ENCODE measurements at regions not wholly inside any gene's neighbourhood (a gene's known extent, or its start where the extent isn't known, plus 50 kb on each side); places are given as distances from the start of the nearest gene placed in this dataset.
"Not testable (repeated sequence)": the region's sequence is repeated elsewhere in the genome, so short reads cannot be mapped to it uniquely, and the experiment has no call there.

DNA sequence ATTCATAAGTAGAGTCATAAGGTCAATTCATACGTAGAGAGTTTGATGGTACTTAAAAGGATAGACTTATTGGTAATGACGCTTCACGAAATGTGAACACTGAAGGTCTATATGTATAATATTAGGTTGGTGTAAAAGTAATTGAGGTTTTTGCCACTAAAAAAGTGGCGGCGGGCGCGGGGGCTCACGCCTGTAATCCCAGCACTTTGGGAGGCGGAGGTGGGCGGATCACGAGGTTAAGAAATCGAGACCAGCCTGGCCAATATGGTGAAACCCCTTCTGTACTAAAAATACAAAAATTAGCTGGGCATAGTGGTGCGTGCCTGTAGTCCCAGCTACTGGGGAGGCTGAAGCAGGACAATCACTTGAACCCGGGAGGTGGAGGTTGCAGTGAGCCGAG is 1721.1 kb downstream of the SUCLG1 start:
- not testable (repeated sequence) for FAIRE-seq

DNA sequence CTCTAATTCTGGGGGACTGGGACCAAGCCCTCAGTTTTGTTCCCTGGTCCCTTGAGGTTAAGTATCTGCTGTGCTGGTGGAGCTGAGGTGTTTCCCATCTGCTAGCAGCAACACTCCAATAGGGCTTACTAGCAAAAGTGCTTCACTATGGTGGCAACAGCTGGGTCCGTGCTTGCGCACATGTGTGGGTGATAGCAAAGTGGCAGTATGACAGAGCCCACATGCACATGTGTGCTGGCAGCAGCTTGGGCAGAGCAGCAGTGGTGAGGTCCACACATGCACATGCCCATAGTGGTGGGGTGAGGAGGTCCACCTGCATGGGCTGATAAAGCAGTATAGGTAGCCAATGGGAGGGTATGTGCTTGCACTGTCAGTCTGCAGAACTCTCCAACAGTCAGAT is 1723.7 kb downstream of the SUCLG1 start:
- FAIRE-seq, result no peak

DNA sequence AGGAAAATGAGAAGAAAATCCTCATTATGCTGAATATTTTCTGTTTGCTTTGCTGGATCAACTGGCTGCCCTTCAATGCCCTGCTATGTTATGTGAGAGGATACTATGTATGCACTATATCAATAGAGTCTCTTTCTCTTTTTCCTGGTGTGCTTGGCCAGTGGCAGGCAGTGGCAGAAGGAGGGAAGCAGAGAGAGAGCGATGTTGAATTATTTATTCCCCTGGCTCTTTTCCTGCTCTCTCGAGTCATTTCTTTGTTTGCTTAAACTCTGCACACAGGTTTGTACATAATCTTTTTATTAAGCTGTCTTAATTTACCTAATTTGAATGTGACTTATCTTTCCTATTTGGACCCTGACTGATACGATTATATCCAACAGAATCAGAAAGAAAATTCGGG is 1727.3 kb downstream of the SUCLG1 start:
- no peak for FAIRE-seq

DNA sequence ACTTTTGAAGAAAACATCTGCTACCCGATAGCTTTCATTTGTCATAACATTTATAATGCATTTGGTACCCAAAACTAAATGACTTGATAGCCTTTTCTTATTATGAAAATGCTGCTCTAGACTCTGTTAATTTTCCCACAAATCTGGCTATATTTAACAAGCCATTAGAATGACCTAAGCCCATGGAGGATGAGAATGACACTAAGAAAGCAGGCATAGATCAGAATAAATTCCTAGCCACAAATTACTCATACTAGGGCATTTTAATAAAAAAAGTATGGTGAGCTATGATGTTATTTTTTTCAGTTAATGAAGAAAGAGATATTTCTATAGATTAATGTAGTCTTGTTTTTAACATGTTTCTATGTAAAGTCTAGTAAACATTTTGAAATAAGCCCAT is 1728.3 kb downstream of the SUCLG1 start:
- FAIRE-seq, result no peak

DNA sequence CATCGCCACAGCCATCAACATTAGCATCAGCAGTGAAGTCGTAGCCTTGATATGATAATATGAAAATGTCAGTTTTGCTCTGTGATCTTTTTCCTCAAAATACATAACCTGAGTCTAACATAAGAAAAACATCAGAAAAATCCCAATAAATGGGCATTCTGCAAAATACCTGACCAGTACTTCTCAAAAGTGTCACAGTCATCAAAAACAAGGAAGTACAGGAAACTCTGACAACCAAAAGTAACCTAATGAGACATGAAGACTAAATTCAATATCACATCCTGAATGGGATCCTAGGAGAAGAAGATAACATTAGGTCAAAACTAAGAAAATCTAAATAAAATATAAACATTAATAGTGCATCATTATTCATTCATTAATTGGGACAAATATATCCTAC is 1731.0 kb downstream of the SUCLG1 start:
- no peak for FAIRE-seq

DNA sequence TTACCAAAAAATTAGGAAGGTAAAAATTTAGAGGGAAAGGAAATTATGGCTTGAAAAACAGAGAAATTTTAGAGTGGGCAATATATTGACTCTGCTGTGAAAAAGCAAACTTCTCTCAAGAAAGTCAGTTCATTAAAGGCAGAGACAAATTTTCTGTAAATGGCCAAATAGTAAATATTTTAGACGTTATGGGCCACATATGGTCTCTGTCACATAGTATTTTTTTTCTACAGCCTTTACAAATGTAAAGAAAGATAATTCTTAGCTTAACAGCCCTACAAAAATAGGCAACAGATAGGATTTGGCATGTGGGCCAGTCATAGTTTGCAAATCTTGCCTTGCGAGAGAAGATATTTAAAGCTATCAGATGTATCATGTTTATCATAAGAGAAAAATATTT is 1750.4 kb downstream of the SUCLG1 start:
- no peak for FAIRE-seq

DNA sequence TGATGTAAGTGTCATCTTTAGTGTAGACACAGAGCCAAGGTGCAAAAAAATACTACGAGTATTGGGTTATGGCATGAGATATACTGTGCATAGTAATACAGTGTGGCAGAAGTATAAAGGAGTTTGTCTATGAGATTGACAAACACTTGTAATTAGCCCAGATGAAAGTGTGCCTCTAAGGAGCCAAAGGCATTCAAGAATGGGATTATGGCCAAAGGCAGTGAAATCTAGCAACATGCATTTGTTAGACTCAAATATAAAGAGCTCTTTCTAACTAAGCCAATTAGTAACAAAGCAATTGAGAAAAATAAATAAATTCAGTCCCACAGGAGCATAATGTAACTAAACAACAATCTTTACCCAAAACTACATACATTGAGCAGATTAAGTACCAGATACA is 1761.8 kb downstream of the SUCLG1 start:
- no peak for FAIRE-seq

DNA sequence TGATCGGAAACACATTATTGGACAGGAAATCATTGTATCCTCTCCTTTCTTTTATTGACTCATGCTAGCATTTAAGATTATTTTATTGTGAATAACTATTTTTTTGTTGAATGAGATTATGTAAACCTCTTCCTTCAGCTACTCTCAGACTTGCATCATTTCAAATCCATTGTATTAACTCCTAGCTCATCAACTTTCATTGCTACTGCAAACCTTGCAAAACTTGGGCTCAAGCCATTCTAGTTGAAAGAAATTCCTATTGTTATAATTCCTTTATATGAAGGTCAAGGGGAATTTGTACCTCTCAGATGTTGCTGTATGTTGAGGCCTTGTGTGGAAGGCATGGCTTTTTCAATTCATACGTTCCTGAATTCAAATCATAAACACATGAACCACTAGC is 1764.6 kb downstream of the SUCLG1 start:
- no peak for FAIRE-seq

DNA sequence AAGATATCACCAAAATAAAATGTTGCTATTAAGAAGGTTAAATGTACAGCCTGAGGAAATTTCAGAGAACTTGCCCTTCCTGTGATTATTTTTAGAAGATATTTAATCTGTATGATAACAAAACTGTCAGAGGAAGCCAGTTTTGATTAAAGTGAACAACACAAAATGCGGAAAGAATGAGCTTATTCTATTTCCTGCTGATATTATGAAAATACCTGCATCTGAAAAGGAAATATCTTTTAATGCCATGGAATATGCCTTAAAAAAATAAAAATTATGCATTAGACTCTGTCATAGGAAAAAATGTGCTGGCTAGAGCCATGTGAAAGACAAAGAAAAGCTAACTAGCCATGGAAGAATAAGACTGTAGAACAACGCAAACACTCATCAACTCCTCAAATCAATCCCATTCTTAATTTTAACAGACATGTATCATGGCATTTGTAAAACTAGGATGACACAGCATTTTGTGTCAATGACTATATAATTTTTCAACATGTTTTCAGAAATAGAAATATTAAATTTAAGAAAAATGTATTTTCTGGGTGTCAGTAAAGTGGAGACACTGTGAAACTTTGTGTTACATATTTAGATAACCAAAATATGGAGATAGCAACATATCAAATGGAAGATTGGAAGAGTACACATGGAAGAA is 1768.2 kb downstream of the SUCLG1 start:
- no peak for FAIRE-seq

DNA sequence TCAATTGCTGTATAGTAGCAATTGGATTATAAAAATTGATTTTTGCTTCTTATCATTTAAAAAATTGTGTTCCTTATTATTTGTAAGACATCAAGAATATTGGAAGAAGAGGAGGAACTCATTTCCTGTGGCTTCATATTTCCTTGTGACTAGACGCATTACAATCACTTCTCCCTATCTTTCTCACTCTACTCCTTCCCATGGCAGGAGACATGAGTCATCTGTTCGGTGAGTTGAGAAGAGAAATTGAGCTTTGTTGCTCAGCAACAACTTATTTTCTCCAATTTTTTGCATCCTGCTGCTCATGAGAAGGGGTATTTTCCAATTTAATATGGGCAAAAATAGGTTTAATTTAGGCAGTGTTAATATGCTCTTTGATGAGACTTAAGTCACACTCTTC is 1783.9 kb downstream of the SUCLG1 start:
- FAIRE-seq, result no peak

DNA sequence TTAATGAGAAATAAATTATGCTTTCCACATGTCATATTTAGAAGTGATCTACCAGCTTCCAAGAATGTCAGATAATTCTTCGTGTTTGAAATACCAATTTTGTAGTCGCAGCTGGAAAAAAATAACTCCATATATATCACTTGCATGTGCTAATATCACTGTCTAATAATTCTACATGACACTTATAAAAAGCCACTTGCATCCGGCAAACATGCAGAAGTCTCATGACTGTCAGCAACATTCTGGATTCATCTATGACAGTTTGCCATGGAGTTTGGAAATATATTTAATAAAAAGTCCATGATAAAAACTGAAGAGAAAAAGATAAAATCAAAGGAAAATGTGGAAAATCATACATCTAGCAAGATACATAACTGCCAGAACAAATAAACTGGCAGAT is 1784.4 kb downstream of the SUCLG1 start:
- no peak for FAIRE-seq

DNA sequence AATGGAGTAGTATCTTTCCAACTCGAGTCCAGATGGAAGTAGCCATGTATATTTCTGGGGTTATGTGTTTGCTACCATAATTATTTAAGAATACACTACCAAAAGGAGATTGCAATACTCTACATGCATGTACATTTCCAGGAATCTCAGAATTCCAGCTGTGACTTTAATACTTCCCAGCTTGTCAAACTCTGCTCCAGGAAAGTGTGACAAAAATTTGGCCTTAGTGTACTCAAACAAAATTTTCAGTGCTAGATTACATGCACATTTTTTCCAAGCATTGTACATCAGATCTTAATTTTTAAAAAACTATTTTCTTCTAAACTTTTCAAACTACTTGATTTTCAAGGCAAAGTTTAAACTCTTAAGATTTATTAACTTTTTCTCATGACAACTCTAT is 1791.6 kb downstream of the SUCLG1 start:
- FAIRE-seq, result no peak

DNA sequence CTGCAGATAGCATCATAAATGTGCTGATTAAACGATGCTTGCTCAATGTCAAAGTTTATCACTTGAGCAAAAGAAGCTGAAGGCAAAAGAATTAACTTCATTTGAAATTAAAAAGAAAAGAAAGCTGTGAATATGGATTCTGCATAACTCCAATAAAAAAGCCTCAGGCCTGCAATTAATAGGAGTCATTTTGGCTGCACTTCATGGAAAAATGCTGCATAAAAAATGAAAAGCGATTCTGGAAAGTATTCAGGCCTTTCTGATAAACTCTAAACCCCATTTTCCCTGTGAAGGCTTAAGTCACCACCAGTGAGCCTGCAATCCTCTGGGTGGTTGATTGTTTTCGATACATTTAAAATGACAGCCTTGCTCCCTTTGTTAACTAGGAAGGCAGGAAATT is 1793.4 kb downstream of the SUCLG1 start:
- no peak for FAIRE-seq

DNA sequence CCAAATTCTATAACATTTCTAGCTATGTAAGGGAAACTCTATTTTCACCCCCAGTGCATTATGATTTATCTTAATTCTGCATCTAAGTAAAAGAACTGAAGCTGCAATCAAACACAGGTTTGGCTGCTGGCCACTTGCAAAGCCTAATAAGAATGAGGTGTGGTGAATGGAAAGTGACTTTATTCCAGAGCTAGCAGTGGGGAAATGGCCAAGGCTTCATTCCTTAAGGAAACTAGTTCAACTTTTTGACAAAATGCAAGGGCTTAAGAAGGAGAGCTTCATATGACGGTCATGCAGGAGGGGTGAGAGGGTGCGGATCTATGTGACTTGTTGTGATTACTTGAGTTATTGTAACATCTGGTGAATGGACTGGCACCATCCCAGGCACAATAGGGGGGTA is 1802.0 kb downstream of the SUCLG1 start:
- FAIRE-seq, result no peak

DNA sequence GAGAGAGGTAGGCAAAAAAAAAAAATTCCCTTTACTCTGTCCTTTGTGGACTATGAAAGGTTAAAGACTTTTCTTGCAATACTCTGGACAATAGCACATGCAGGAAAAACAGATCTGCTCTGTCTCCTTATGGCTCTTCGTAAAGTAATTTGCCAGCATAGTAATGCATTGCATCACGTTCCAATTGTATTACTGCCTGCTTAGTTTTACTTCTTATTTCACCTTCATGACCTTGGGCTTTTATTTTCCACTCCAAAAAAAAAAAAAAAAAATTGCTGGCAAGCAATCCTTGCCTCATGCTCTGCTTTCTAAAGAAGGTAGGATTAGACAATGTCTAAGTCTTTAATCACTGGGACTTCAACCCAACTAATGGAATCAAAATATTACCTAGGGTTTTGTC is 1802.7 kb downstream of the SUCLG1 start:
- no peak for FAIRE-seq

DNA sequence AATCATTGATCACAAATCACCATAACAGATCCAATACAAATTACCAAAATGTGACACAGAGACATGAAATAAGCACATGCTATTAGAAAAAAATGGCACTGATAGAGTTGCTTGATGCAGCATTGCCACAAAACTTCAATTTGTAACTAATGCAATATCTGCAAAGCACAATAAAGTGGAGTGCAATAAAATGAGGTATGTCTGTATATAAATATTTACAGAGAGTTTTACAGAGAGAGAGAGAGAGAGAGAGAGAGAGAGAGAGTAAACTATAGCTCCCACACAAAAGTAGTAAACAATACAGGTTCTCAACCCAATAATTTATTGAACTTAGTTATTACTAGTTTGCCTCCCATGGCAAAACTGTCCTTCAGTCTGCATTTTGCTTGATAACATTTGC is 1807.0 kb downstream of the SUCLG1 start:
- no peak for FAIRE-seq

DNA sequence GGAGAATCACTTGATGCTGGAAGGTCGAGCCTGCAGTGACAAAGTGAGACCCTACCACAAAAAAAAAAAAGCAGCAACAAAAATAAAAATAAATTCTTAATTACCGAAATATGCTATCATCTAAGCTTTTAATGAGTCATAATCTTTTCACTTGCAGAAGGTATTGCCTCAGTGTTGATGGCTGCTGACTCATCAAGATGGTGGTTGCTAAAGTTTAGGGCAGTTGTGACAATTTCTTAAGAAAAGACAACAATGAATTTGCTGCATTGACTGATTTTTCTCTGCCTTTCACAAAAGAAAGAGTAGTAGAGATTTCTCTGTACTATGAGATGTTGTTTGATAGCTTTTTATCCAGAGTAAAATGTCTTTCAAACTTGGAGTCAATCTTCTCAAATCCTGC is 1809.0 kb downstream of the SUCLG1 start:
- FAIRE-seq, result no peak

DNA sequence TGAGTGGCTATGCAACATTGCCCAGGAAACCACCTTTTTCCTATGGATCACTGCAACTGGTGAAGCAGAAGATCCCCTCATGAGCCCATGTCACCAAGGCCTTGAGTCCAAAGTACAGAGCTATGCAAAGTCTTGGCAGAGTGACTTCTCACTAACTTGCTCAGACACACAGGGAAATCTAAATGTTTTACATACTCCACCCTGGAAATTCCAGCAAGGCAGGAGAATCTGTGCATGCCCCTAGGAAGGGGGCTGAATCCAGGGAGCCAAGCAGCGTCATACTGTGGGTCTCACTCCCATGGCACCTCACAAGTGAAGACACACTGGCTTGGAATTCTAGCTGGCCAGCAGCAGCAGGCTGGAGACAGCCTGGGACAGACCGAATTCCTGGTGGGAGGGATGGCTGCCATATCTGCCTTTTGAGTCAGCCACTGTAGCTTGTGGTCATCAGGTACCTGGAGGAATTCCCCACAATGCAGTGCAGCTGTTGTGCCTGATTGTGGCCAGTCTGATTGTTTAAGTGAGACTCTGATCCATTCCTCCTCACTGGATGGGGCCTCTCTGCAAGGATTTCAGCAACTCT is 1817.4 kb downstream of the SUCLG1 start:
- FAIRE-seq, result no peak

DNA sequence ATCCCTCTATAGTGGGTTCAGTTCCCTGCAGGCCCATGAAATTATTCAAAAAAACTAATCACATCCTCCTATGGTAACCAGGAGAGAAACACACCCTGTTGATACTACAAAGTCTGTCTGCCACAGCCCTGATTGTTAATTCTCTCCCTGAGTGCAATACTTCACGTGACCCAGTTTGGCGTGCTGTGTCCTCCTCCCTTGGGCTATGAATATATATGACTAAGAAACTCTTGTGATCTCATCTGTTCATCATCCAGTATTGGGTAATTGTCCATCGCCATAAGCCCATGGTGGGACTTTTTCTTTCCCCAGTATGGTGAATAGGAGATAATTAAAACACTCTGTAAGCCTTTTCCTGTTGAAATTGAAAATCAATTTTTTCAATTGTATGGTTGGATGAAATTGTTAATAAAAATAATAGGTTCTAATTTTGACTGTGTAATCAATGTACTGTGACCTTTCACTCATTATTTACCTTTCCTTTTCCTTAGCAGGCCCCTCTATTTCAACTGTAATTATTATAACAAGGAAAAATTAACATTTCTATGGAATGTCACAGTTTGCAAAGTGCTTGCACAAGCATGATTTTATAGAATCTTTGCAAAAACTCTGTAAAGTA is 1822.6 kb downstream of the SUCLG1 start:
- no peak for FAIRE-seq

DNA sequence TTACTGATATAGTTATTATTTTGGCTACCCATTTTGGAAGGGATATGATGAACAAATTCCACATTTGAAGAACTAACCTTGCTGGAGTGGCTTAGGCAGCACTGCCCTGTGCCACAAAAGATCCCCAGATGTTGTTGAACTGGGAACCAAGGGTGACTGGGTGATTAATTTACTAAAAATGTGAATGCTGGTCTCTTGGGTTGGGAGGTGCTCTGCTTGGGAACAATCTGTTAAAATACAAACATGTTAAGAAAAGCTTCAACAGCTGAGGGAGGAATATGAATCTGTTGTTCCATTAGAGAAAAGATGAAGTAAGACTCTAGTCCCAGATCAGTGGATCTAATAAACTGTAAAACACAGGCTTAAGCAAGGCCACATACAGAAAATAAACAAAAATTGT is 1860.1 kb downstream of the SUCLG1 start:
- no peak for FAIRE-seq

DNA sequence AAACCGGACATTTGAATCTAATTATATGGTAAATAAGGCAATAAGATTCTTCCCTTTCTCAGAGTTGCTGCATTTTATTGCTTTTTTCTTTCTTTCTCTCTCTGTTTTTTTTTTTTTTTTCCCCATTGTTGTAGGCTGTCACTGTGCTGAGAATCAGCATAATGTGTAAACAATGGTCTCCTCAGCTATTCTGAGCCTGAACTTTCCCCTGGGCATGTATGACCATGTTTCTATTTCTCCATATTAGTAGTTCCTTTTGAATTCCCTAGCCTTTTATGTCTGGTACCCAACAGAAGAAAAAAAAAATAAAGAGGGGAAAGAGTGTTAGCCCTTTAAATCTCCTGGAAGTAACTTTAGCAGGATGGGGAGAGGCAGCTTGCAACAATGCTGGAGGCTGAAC is 1862.5 kb downstream of the SUCLG1 start:
- no peak for FAIRE-seq

DNA sequence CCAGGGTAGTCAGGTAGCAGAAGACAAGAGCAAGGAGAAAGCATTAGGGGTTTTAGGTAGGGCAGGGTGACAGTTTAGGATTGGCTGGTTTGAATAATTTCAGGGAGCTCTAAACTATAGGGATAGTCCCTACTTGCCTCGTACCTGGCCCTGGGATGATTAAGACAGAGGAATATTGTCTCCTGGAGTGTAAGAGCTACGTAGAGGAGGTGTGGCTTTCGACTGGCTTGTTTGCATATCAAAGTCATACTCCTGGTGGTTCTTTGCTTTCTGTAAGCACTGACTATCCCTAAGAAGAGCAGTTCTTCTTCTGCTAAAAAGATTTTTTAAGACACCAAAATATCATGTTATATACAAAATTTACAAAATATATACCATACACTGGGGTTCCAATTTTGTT is 1867.4 kb downstream of the SUCLG1 start:
- FAIRE-seq, result no peak

DNA sequence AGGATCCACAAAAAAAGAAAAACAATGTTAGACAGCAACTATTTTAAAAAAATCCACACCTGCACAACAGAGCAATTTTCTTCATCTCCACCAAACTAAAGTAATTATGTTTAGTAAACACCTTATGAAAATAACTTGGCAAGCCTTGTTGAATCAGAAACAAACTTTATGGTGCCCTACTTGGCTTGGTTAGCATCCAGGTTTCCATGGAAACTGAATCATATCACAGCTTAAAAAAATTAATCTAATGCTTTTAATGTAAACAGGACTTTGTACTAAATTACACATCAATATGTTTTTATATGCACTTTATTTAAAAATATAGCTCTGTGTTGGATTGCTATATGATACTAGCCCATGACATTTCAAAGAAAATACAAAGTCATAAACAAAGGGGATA is 1882.4 kb downstream of the SUCLG1 start:
- FAIRE-seq, result no peak

DNA sequence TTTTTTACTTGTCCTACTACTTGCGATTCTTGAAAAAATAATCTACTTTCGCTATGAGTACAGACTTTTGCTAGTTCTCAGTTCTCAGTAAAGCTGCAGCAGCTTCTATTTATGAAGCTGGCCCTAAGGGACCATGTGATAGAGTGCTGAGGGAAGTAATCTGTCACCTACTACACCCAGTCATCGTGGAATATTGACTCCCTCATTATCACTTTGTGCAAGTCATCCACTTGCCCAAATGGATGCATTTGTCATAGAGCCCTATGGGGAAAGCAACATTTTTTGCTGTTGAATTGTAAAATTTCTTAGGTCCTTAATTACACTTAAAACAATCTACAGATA is 1919.8 kb downstream of the SUCLG1 start:
- FAIRE-seq, result no peak
